Umbilical cord (tissue), 1 donor: ENCODE measurements at regions not wholly inside any gene's neighbourhood (a gene's known extent, or its start where the extent isn't known, plus 50 kb on each side); places are given as distances from the start of the nearest gene placed in this dataset.
A peak's percentile ranks its signal among the peaks of the same experiment; 100 is the strongest.
"Not testable (repeated sequence)": the region's sequence is repeated elsewhere in the genome, so short reads cannot be mapped to it uniquely, and the experiment has no call there.

Experiments used
- DNase-seq: peaks from one replicate; pipeline ENCODE4 v3.0.0-alpha.2; 2015; ENCODE audit warnings: low spot score

DNA sequence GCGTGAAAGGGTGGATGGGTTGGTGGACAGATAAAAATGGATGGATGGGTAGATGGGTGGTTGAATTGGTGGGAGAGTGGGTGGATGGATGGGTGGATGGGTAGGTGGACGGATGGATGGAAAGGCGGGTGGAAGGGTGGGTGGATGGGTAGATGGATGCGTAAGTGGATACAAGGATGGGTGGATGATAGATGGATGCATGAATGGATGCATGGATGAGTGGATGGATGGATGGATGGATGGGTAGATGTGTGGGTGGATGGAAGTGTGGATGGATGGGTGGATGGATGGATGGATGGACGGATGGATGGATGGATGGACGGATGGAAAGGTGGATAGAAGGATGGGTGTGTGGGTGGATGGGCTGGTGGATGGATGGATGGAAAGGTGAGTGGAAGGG, 77.0 kb upstream of the GRK3 start:
- no peak for DNase-seq

DNA sequence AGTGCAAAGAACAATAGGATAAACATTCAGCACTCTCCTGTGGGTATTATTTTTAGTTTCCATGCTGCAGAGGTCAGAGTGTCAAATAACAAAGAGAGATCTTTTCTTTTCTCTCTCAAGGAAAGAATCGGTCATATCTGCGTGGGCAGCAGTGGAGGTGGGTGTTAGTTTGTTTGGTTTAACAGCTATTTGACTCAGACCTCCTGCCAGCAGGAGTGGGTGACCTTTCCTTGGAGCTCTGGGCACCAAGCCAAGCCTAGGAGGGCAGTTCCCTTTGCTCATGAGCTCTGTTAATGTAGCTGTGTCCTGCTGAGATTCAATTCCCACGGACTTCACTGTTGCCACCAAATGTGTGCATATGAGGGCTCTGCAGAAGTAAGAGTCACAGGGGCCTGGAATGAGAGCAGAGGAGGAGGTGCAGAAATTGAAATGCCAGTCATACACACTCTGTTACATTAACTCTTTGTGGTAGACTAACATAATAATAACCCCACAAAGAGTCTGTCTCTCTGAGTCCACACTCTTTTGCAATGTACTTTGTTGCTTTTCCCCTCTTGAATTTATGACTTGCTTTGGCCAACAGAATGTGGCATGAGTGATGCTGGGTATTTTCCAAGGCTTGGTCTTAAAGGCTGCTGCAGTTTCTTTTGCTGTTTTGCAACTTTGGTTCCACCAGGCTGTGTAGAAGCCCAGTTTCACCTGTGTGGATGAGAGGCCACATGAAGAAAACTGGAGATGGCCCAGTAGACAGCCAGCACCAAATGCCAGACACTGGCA, 76.0 kb upstream of the GRK3 start:
- DNase-seq = peak; percentile 7

DNA sequence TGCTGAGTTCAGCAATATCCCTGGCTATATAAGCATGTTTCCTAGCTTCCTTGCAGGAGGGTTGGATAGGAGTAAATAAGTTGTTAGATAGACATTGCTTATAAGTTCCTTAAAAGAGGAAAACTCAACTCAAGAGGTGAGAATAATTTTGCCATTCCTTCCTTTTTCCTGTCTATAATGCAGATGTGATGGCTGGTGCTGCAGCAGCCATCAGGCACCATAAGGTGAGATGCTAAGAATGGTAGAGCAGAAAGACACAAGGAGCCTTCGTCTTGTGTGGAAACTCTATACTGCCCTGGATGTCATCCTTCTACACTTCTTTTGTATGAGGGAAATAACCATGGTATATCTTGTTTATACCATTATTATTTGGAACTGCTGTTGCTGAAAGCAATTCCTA, 74.5 kb upstream of the GRK3 start:
- no peak for DNase-seq

DNA sequence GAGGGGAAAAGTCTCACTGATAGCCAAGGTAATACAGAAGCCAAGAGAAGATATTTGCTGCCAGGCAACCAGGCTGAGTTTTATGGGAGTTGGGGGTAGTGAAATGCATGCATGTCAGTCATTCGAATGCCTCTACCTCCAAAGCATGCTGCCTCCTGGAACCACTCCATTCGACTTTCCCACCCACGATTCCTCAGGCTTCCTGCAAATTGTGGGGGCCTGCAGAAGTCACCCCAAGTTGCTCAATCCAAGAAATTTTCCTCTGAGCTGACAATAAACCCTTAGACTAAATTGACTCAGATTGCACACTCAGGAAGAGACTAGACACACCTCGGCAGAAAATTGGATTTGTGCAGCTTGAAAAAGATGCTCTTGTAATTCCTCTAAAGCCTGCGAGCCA, 73.6 kb upstream of the GRK3 start:
- DNase-seq = no peak

DNA sequence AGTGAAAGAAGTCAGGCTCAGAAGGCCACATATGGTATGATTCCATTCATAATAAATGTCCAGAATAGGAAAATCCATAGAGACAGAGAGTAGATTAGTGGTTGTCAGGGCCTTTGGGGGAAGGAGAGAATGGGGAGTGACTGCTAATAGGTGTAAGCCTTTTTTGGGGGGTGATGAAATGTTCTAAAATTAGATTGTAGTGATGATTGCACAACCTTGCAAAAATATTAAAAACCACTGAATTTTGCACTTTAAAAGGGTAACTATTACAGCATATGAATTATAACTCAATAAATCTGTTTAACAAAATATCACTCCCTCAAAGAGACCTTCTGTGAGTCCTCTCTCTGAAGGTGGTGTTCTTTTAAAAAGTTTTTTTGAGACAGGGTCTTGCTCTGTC, 72.3 kb upstream of the GRK3 start:
- DNase-seq = no peak

DNA sequence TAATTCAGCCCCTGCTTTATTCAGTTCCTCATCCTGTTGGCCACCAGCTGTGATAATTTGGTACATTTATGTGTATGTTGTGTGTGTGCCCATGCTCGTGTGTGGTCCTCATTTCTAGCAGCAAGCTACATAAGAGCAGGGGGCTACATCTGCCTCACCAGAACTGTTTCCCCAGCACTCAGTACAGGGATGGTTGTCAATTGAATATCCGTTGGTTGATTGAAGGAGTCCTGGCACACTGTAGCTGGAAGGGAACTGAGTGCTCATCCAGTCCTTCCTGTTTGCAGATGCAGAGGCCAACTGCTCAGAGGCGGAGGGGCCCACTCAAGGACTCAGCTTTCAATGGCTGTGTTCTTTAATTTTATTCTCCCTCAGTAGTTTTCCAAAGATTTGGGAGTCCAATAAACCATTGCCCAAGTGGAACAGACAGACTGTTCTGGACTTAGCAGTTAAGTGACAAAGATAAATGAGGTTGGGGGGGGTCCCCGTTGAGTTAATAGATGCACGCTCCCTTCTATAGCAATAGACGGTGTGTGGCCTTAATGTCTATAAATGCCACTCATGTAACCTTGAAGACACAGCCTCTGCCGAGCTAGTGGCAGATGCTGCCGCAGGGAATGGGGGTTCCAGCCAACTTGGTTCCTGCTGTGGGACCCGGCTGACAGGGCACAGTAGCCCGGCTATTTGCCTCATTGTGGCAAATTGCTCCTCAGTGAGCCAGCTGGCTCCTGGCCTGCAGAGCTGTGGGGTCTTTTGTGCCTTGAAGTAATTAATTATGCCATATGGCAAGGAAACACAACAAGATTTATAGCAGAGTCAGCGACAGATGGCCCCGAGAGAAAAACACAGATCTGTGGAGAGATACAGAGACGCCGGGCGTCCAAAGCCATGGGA, 71.4 kb upstream of the GRK3 start:
- no peak for DNase-seq

DNA sequence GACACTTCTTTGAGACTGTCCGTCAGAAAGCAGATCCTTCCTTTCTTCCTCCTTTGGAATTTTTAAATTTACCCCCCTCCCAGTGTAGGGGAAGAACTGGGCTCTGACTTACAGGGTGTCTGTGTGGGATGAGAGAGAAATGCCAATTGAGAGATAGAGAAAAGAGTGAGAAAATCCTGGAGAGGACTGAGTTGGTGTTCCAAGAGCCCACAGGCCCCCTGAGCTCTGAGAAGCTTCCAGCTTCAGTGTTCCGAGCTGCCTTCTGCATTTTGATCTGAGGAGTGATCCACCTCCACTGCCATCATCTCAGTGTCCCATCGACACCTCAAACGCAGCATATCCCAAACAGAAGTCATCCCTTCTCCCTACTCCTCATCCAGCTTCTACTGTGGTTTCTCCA, 70.7 kb upstream of the GRK3 start:
- no peak for DNase-seq

DNA sequence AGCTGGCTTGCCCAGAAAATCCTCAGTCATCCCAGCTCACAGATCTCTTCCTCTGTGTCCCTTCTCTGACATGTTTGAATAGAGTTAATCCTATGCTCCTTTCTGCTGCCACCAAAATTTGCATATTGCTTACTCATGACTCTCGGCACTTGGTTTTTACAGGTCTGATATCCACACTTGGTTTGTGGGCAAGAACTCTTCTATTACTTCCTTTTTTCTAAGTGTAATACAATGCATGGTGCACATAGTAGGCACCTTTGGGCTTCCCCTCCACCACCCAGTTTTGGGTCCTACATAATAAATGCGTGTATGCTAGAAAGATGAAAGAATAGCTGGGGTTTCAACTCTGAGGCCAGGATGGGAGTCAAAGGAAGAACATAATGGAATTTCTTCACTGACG, 69.7 kb upstream of the GRK3 start:
- DNase-seq = no peak

DNA sequence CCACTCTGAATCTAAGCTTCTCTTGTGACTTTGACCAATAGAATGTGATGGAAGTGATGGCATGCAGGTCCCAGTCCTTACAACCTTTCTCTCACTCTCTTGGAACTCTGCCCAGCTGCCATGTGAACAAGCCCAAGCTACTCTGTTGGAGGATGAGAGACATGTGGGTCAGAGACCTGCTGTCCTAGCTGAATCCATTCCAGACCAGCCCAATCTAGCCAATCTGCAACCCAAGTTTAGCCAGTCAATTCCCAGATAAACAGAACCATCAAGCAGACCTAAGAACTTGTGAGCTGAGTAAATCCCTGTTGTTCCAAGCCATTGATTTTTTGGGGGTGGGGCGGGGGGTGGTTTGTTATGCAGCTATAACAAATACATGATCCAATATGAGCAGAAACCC, 69.2 kb upstream of the GRK3 start:
- DNase-seq = no peak

DNA sequence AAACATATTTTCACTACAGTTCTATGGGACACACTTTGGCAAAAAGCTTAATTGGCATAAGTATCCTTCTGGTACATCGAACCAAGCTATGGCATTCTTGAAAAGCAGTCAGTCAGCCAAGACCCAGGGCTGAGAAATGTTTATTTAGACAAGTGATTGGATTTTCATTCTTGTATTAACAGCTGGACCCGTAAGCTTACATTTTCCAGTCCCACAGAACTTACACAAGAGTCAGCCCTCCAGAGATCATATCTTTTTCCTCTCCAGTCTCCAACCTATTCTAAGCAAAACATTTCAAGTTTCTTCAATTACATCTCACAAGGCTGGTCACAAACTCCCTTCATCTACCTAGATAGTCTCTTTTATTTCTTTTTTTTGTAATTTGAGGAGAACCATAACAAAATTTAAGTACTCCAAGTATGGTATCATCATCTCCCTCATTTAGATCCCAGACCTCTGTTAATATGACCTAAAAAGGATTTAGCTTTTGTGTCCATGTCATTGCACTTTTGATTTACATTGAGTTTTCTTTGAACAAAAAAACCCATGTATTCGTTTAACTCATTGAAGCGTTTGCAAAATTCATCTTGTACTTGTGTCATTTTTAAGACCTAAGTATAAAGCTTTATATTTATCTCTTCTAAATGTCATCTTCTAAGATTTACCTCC, 67.9 kb upstream of the GRK3 start:
- DNase-seq = no peak

DNA sequence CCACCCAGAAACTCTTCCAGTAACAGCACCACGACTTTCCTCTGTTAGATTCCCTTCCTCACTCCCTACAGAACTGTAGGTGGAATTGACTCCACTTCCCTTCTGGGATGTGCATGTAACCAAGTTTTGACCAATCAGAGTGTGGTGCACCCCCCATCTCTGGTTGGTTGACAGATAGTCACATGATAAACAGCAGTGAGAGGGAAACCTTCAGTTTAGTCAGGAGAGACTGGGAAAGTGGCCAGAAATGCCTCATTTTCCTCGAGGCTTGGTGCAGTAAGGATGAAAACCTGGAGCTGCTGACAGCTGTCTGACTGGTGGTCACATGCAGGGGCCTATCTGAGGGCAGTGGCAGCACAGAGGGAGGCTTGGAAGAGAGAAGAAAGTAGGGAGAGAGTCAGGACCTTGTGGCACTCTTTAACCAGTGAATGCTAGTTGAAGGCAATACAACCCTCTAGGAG, 67.3 kb upstream of the GRK3 start:
- DNase-seq = no peak

DNA sequence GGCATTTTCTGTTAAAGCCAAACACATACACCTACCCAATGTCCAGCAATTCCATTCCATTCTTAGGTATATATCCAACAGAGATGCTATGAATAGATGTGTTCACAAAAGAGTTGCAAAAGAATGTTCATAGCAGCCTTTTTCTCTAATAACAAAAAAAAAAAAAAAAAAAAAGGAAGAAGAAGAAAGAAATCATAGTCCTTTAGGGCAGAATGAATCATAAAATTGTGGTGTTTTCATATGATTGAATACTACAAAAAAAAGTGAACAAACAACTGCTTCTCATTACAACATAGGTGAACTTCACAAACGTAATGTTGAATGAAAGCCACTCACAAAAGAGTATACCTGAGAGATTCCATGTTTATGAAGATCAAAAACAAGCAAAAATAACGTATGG, 66.8 kb upstream of the GRK3 start:
- no peak for DNase-seq

DNA sequence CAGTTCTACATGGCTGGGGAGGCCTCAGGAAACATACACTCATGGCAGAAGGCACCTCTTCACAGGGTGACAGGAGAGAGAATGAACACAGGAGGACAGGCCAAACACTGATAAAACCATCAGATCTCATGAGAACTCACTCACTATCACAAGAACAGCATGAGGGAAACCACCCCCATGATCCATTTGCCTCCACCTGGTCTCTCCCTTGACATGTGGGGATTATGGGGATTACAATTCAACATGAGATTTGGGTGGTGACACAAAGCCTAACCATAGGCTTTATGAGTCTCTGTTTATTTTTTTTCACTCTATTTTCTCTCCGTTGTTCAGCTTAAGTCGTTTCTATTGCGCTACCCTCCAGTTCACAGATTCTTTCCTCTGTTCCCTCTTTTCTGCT, 63.8 kb upstream of the GRK3 start:
- not testable (repeated sequence) for DNase-seq

DNA sequence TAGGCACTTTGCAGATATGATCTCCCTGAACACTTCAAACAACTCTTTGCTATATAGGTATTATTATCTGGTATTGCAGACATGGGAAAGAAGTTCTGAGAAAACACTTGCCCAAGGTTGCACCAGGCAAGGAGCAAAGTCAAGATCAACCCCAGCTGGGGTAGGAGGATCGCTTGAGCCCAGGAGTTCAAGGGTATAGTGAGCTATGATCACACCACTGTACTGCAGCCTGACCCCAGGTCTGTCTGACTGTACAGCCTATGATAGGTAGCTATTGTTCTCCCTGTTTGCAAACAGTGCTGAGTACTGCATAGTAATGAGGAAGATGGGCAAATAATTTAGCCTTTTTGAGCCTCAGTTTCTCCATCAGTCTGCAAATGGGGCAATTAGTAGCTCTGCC, 60.5 kb upstream of the GRK3 start:
- DNase-seq = not testable (repeated sequence)

DNA sequence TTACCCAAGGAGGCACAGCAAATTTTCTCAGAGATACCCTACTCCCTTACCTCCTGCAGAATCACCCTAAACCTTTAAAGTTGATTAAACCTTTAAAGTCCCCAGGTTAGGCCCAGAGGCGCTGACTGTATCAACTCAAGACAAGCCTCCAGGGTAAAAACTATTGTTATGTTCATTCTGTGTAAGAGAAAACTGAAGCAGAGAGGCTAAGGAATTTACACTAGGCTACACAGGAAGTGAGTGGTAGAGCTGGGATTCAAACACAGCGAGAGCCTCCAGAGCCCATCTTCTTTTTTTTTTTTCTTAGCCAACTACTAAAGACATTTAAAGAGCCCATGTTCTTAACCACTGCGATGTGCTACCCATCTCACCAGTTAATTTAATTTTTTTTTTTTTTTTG, 56.3 kb upstream of the GRK3 start:
- DNase-seq = no peak

DNA sequence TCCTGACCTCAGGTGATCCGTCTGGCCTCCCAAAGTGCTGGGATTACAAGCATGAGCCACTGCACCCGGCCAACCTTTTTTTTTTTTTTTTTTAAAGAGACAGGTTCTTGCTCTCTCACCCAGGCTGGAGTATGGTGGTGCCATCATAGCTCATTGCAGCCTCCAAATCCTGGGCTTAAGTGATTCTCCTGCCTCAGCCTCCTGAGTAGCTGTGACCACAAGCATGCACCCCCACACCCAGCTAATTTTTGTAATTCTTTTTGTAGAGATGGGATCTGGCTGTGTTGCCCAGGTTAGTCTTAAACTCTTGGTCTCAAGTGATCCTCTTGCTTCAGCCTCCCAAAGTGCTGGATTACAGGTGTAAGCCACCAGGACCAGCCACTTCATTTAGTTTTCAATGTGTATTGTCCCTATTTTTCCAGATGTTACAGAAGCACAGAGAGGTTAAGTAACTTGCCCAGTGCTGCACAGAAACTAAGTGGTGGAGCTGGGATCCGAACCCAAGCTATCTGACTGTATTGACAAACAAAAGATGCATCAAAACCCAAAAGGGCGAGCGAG, 55.6 kb upstream of the GRK3 start:
- DNase-seq = no peak

DNA sequence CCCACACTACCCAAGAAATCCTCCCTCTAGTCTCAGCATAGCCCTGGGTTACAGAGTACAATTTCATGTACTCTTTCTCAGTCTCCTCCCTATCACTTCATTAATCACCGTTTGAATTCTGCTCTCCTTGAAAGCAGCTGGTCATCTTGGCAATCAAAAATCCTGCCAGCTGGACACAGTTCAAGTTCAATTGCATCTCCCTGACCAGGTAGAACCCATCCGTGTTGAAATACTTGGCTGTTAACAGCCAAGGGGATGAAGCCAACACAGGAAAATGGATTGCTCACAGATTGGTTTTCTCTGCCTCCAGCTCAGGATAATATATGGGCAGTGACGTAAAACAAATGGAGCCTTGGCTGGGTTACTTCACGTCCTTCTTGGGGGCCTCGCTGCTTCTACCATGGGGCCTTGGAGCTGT, 55.1 kb upstream of the GRK3 start:
- DNase-seq = no peak

DNA sequence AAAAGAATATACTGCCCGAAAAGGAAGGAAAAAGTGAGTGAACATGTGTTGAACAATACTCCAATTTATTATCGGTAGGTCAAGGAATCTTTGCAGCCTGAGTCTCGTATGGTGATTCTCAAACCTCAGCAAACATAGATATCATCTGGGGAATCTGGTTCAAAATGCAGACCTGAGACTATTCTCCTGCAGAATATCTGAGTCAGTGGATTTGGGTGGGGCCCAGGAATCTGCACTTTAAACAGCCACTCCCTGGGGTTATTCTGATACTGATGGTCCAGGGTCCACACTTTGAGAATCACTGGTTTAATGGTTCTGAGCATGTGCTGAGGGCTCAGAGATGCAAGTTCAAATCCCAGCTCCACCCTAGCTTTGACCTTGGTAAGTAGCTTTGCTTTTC, 53.6 kb upstream of the GRK3 start:
- no peak for DNase-seq

DNA sequence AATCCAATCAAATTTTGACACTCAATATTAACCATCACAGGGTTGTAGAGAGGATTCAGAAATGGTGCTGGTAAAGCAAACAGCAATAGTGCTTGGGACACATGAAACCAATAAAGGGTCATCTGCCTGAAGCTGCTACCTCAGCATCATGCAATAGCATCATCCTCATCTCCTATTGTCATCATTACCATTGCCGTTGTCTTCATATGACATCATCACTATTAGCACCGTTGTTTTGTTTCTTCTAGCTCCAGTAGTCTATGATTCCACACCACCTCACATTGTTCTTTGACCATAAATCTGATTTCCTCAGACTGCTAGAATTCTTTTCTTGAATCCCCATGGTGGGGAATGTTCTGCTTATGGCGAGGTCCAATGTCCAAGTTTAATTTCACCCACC, 52.8 kb upstream of the GRK3 start:
- DNase-seq = no peak

DNA sequence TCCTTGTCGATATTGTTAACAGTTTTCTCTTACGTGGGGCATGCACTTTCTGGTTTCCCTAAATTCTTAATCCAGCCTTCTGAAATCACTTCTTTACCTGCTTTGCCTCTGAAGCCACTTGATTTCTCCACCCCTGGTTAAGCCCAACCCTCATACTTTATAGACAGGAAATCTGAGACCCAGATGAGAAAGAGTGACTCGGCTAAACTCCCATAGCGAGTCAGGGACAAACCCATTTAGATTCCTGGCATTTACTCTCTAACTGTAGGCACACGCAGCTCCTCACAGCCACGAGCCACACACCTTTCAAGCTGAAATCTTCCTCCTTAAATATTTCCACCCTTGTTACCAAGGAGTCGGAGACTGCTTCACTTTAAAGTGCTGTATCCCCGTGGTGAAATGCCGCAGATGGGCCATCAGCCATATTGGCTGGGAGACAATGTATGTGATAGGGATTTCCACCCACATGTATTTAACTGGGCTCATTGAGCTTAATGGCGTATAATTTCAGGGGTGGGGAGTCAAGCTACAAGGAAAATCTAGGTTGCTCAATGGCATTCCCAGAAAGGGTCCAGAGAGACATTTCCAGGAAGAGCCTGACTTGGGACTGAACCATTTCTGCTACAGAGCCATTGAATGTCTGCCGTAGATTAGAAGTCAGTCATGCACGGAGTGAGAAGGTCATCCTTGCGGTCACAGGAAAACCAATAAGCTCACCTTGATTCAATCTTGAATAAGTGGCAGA, 49.9 kb upstream of the GRK3 start:
- no peak for DNase-seq
